ENCODE measurements at regions not wholly inside any gene's neighbourhood (a gene's known extent, or its start where the extent isn't known, plus 50 kb on each side); places are given as distances from the start of the nearest gene placed in this dataset.

GRCh38 chr6:95815389-95816056, 200.3 kb upstream of the FUT9 start:
- TF ChIP-seq, protein P1, sequence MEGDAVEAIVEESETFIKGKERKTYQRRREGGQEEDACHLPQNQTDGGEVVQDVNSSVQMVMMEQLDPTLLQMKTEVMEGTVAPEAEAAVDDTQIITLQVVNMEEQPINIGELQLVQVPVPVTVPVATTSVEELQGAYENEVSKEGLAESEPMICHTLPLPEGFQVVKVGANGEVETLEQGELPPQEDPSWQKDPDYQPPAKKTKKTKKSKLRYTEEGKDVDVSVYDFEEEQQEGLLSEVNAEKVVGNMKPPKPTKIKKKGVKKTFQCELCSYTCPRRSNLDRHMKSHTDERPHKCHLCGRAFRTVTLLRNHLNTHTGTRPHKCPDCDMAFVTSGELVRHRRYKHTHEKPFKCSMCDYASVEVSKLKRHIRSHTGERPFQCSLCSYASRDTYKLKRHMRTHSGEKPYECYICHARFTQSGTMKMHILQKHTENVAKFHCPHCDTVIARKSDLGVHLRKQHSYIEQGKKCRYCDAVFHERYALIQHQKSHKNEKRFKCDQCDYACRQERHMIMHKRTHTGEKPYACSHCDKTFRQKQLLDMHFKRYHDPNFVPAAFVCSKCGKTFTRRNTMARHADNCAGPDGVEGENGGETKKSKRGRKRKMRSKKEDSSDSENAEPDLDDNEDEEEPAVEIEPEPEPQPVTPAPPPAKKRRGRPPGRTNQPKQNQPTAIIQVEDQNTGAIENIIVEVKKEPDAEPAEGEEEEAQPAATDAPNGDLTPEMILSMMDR (IDR thresholded peaks at IDR 0.05), result no peak
- no peak for TF ChIP-seq POLR2A (IDR thresholded peaks at IDR 0.05)

Data from body of pancreas (tissue), 4 donors.